ENCODE measurements at regions not wholly inside any gene's neighbourhood (a gene's known extent, or its start where the extent isn't known, plus 50 kb on each side); places are given as distances from the start of the nearest gene placed in this dataset.

DNA sequence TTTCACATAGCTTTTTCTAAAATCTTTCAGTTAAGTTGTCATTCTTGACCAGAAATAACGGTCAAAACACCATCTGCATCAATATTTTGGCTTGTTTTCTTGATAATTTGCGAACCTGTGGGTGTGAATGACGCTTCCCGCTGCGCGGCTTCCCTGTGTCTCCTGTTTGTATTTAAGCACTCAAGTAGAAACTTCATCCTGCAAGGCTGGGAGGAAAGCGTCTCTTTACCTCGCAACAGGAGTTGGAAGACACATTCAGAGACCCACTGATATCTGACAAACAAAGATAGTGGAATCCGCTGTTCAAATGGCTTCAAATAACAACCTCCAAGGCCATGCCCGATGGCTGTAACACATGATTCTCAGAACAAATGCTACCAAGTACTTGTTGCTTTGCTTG is 704.9 kb downstream of the DCDC2C start:
- TF ChIP-seq POLR2A (IDR thresholded peaks at IDR 0.05) = no peak
- TF ChIP-seq, protein P1, sequence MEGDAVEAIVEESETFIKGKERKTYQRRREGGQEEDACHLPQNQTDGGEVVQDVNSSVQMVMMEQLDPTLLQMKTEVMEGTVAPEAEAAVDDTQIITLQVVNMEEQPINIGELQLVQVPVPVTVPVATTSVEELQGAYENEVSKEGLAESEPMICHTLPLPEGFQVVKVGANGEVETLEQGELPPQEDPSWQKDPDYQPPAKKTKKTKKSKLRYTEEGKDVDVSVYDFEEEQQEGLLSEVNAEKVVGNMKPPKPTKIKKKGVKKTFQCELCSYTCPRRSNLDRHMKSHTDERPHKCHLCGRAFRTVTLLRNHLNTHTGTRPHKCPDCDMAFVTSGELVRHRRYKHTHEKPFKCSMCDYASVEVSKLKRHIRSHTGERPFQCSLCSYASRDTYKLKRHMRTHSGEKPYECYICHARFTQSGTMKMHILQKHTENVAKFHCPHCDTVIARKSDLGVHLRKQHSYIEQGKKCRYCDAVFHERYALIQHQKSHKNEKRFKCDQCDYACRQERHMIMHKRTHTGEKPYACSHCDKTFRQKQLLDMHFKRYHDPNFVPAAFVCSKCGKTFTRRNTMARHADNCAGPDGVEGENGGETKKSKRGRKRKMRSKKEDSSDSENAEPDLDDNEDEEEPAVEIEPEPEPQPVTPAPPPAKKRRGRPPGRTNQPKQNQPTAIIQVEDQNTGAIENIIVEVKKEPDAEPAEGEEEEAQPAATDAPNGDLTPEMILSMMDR (IDR thresholded peaks at IDR 0.05) = no peak
